RWPE2 (cell line): ENCODE measurements at regions not wholly inside any gene's neighbourhood (a gene's known extent, or its start where the extent isn't known, plus 50 kb on each side); places are given as distances from the start of the nearest gene placed in this dataset.
A peak's percentile ranks its signal among the peaks of the same experiment; 100 is the strongest.

Experiments
- ATAC-seq: fragments of 200-7000 bp; cut with Tn5 transposase; 3 replicates; pipeline ENCODE4 v1.9.1; 2021; ENCODE audit warnings: low read depth
- DNase-seq: peaks from one replicate; pipeline ENCODE4 v3.0.0-alpha.2; 2020; ENCODE audit warnings: low spot score
- H3K27ac ChIP-seq: fragments of 450-650 bp; 2 replicates; pipeline ENCODE4 v1.5.1; 2017; ENCODE audit warnings: mild to moderate bottlenecking; ENCODE audit not compliant: poor library complexity, severe bottlenecking
- H3K27me3 ChIP-seq: fragments of 250-450 bp; sonication (Bioruptor Pico); 2 replicates; pipeline ENCODE4 v1.5.1; 2021; ENCODE audit warnings: mild to moderate bottlenecking, moderate library complexity; ENCODE audit not compliant: insufficient read depth, poor library complexity, severe bottlenecking
- H3K36me3 ChIP-seq: fragments of 250-450 bp; sonication (Bioruptor Pico); 2 replicates; pipeline ENCODE4 v1.5.1; 2020; ENCODE audit warnings: low read depth, mild to moderate bottlenecking, moderate library complexity
- H3K4me1 ChIP-seq: fragments of 250-450 bp; sonication (Bioruptor Pico); 2 replicates; pipeline ENCODE4 v1.5.1; 2021; ENCODE audit warnings: mild to moderate bottlenecking, moderate library complexity; ENCODE audit not compliant: insufficient read depth, poor library complexity, severe bottlenecking
- H3K4me3 ChIP-seq: fragments of 250-450 bp; sonication (Bioruptor Pico); 2 replicates; pipeline ENCODE4 v1.5.1; 2021; ENCODE audit warnings: mild to moderate bottlenecking, moderate library complexity; ENCODE audit not compliant: severe bottlenecking
- H3K9me3 ChIP-seq: fragments of 250-450 bp; sonication (Bioruptor Pico); 2 replicates; pipeline ENCODE4 v1.5.1; 2021; ENCODE audit warnings: mild to moderate bottlenecking, moderate library complexity; ENCODE audit not compliant: severe bottlenecking
- CTCF ChIP-seq: fragments of 450-650 bp; IDR thresholded peaks from one replicate; pipeline ENCODE4 v1.5.1; 2017; ENCODE audit warnings: mild to moderate bottlenecking, moderate library complexity; ENCODE audit not compliant: poor library complexity, severe bottlenecking

GRCh38 chr19:5231857-5232678 is 108.5 kb downstream of the PTPRS start:
- H3K27me3 ChIP-seq, result no peaks in the 10 kb centered on the region
- ATAC-seq, result no peak
- DNase-seq, result no peak
- no peak overlapping the region for H3K4me3 ChIP-seq
- no peaks in the 10 kb centered on the region for H3K4me1 ChIP-seq
- H3K9me3 ChIP-seq, result no peaks in the 10 kb centered on the region
- H3K36me3 ChIP-seq, result no peaks in the 10 kb centered on the region
- no peak overlapping the region for H3K27ac ChIP-seq
- no peak for TF ChIP-seq CTCF

DNA sequence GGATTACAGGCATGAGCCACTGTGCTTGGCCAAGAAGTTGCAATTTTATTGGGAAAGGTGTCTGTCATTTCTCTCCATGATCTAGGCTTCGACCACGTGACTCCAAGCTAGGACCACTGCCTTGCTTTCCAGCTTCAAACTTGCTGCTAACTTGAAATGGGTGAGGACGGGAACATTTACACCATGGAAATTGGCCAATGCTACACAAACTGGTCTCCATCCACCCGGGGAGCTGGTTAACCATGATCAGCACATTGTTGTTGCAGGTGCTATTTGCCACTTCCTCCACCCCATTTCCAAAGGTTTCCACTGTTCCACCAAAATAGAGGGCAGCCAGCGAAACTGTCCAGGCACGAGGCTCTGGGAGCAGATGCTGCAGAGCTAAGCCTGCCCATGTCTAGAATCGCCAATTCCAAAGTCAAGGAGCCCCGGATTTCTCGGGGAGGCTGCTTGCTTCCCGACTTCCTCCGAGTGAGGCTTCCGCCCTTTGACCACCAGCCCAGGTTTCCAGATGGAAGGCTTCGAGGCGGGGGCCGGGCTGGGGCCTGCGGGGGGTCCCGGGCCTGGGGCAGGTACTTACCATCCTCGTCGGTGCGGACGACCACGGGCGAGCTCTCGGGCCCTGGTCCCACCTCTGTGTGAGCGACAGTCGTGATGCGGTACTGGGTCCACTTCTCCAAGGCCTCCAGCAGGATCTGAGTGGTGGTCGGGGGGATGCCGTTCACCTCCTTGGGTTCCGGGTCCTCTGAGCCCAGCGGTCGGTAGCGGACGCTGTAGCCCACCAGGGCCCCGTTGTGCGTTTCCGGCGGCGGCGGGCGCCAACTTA is 109.7 kb downstream of the PTPRS start:
- Histone ChIP-seq H3K4me1 (no peaks in the 10 kb centered on the region), H3K4me3 (no peak overlapping the region), H3K27me3 (no peaks in the 10 kb centered on the region), H3K9me3 (no peaks in the 10 kb centered on the region), H3K36me3 (no peaks in the 10 kb centered on the region), H3K27ac (no peak overlapping the region)
- no peak for TF ChIP-seq CTCF
- DNase-seq, result no peak
- ATAC-seq, result no peak

DNA sequence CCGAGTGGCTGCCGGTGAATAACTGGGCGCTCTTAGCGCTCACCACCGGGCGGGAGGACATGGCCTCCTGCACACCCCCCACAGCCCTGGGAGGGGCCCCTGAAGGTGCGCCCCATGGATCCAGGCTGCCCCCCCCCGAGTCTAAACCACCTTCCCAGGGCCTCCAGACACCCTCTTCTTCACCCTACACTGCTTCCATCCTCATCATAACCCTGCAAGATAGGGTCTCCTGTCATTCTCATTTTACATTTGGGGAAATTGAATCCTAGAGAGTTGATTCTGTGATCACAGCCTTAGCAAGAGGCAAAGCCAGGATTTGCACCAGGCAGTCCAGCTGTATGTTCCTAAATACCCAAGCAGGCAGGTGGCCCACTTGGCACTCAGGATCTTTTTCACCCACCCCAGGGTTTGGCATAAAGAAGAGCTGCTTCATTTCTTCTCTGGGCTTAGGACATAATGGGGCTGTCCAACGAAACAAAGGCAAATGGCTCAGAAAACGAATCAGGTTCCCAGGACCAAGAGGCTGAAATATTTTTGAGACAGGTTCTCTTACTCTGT is 110.8 kb downstream of the PTPRS start:
- DNase-seq (no peak), ATAC-seq (no peak; the same call in 2 of the 3 replicates)
- Histone ChIP-seq H3K4me1 (no peaks in the 10 kb centered on the region), H3K27ac (no peak overlapping the region), H3K36me3 (no peaks in the 10 kb centered on the region), H3K27me3 (no peaks in the 10 kb centered on the region), H3K4me3 (peak overlapping the region; percentile 16), H3K9me3 (no peaks in the 10 kb centered on the region)
- TF ChIP-seq CTCF, result no peak

- peak; percentile 85 for ATAC-seq
- Histone ChIP-seq H3K36me3 (no peaks in the 10 kb centered on the region), H3K4me3 (peak overlapping the region; percentile 16), H3K9me3 (no peaks in the 10 kb centered on the region), H3K27me3 (no peaks in the 10 kb centered on the region), H3K4me1 (no peaks in the 10 kb centered on the region), H3K27ac (no peak overlapping the region)
- no peak for DNase-seq
- no peak for TF ChIP-seq CTCF
Measured at GRCh38 chr19:5228932-5229777, 111.5 kb downstream of the PTPRS start.
